ENCODE measurements at regions not wholly inside any gene's neighbourhood (a gene's known extent, or its start where the extent isn't known, plus 50 kb on each side); places are given as distances from the start of the nearest gene placed in this dataset.

GRCh38 chr22:48844056-48844675 is 983.5 kb downstream of the BRD1 start:
- Histone ChIP-seq H3K27me3 (no peaks in the 10 kb centered on the region), H3K4me3 (no peak overlapping the region), H3K27ac (no peak overlapping the region), H3K4me1 (no peaks in the 10 kb centered on the region), H3K36me3 (no peaks in the 10 kb centered on the region), H3K9me3 (no peaks in the 10 kb centered on the region)
- no peak for DNase-seq (ENCODE audit: low spot score)
- TF ChIP-seq, protein P1, sequence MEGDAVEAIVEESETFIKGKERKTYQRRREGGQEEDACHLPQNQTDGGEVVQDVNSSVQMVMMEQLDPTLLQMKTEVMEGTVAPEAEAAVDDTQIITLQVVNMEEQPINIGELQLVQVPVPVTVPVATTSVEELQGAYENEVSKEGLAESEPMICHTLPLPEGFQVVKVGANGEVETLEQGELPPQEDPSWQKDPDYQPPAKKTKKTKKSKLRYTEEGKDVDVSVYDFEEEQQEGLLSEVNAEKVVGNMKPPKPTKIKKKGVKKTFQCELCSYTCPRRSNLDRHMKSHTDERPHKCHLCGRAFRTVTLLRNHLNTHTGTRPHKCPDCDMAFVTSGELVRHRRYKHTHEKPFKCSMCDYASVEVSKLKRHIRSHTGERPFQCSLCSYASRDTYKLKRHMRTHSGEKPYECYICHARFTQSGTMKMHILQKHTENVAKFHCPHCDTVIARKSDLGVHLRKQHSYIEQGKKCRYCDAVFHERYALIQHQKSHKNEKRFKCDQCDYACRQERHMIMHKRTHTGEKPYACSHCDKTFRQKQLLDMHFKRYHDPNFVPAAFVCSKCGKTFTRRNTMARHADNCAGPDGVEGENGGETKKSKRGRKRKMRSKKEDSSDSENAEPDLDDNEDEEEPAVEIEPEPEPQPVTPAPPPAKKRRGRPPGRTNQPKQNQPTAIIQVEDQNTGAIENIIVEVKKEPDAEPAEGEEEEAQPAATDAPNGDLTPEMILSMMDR (IDR thresholded peaks at IDR 0.05) = no peak

DNA sequence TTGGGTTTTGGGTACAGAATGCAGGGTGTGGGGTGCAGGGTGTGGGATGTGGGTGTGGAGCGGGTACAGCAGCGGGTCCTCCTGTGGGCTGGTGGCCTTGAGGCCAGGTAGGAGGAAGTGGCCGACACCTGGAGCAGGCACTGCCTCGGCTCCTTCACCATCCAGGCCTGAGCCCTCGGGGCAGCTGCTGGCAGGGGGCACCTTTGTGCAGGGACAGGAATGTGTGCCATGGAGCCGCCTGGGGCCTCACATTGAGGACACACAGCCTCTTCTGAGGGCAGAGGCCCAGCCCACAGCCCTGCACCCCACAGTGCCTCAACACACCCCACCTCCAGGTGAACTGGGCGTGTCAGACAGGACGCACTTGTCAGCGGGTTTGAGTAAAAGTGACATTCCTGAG is 984.0 kb downstream of the BRD1 start:
- TF ChIP-seq, protein P1 (IDR thresholded peaks at IDR 0.05) = no peak
- Histone ChIP-seq H3K4me3 (no peak overlapping the region), H3K27ac (no peak overlapping the region), H3K27me3 (no peaks in the 10 kb centered on the region), H3K36me3 (no peaks in the 10 kb centered on the region), H3K4me1 (no peaks in the 10 kb centered on the region), H3K9me3 (no peaks in the 10 kb centered on the region)
- no peak for DNase-seq (ENCODE audit: low spot score)

GRCh38 chr22:48842976-48843375 is 984.7 kb downstream of the BRD1 start:
- Histone ChIP-seq H3K4me3 (no peak overlapping the region), H3K27ac (no peak overlapping the region), H3K9me3 (no peaks in the 10 kb centered on the region), H3K4me1 (no peaks in the 10 kb centered on the region), H3K27me3 (no peaks in the 10 kb centered on the region), H3K36me3 (no peaks in the 10 kb centered on the region)
- TF ChIP-seq, protein P1 (IDR thresholded peaks at IDR 0.05) = no peak
- DNase-seq (ENCODE audit: low spot score) = no peak

- Histone ChIP-seq H3K27ac (no peak overlapping the region), H3K36me3 (no peaks in the 10 kb centered on the region), H3K4me3 (no peak overlapping the region), H3K27me3 (no peaks in the 10 kb centered on the region), H3K4me1 (no peaks in the 10 kb centered on the region), H3K9me3 (no peaks in the 10 kb centered on the region)
- no peak for DNase-seq (ENCODE audit: low spot score)
- TF ChIP-seq, protein P1 (IDR thresholded peaks at IDR 0.05) = no peak
Observed at GRCh38 chr22:48842583-48842945, 985.1 kb downstream of the BRD1 start.

GRCh38 chr22:48841881-48842582 is 985.6 kb downstream of the BRD1 start:
- Histone ChIP-seq H3K9me3 (no peaks in the 10 kb centered on the region), H3K27ac (no peak overlapping the region), H3K36me3 (no peaks in the 10 kb centered on the region), H3K4me1 (no peaks in the 10 kb centered on the region), H3K4me3 (no peak overlapping the region), H3K27me3 (no peaks in the 10 kb centered on the region)
- DNase-seq (ENCODE audit: low spot score) = no peak
- TF ChIP-seq, protein P1 (IDR thresholded peaks at IDR 0.05) = no peak

Data from right atrium auricular region (tissue), 2 donors.